Thymus (tissue), 11 donors: ENCODE measurements at regions not wholly inside any gene's neighbourhood (a gene's known extent, or its start where the extent isn't known, plus 50 kb on each side); places are given as distances from the start of the nearest gene placed in this dataset.

Experiments used
- DNase-seq, 9 donors: peaks; one replicate each; pipeline ENCODE4 v3.0.0-alpha.2; 2013; ENCODE audit warnings: low spot score in 9 of 9, low read depth in 6 of 9, missing footprints in 1 of 9
- H3K27ac ChIP-seq, 2 donors: one replicate each; pipeline ENCODE4 v1.5.1; 2013; ENCODE audit warnings: control low read depth in 1 of 2, low read depth in 1 of 2, low read length in 1 of 2, mild to moderate bottlenecking in 1 of 2, moderate library complexity in 1 of 2
- H3K27me3 ChIP-seq, 2 donors: one replicate each; pipeline ENCODE4 v1.5.1; 2013; ENCODE audit warnings: low read length in 1 of 2; ENCODE audit not compliant: control insufficient read depth in 2 of 2, insufficient read depth in 1 of 2
- H3K36me3 ChIP-seq, 2 donors: one replicate each; pipeline ENCODE4 v1.5.1; 2013; ENCODE audit warnings: low read length in 1 of 2, mild to moderate bottlenecking in 1 of 2, moderate library complexity in 1 of 2; ENCODE audit not compliant: control insufficient read depth in 2 of 2, insufficient read depth in 2 of 2
- H3K4me1 ChIP-seq, 2 donors: one replicate each; pipeline ENCODE4 v1.5.1; 2013; ENCODE audit warnings: low read length in 2 of 2; ENCODE audit not compliant: control insufficient read depth in 2 of 2, insufficient read depth in 2 of 2
- H3K4me3 ChIP-seq, 2 donors: one replicate each; pipeline ENCODE4 v1.5.1; 2013; ENCODE audit warnings: low read length in 2 of 2, control low read depth in 1 of 2, mild to moderate bottlenecking in 1 of 2
- H3K9me3 ChIP-seq, 2 donors: one replicate each; pipeline ENCODE4 v1.5.1; 2013; ENCODE audit warnings: low read length in 1 of 2, mild to moderate bottlenecking in 1 of 2; ENCODE audit not compliant: control insufficient read depth in 2 of 2, insufficient read depth in 1 of 2
- WGBS: extraction: QIAGEN DNeasy Blood & Tissue Kit; methylation state at CpG from one replicate; pipeline ENCODE4 v1.1.7; 2013; 5-methylcytosine and 5-hydroxymethylcytosine counted together
- donor health status: healthy.

- Histone ChIP-seq H3K4me1 (no peaks in the 10 kb centered on the region), H3K36me3 (no peaks in the 10 kb centered on the region), H3K27me3 (no peaks in the 10 kb centered on the region), H3K9me3 (no peaks in the 10 kb centered on the region), H3K27ac (no peak overlapping the region), H3K4me3 (no peak overlapping the region)
- 94% methylated on average over 1 of the region's 1 CpG for WGBS
- DNase-seq = no peak
Measured at GRCh38 chr14:53744857-53745256, 211.8 kb downstream of the BMP4 start.

GRCh38 chr14:53743371-53743770 is 213.3 kb downstream of the BMP4 start:
- no peaks in the 10 kb centered on the region for H3K27me3 ChIP-seq
- no peak for DNase-seq
- no peaks in the 10 kb centered on the region for H3K36me3 ChIP-seq
- H3K27ac ChIP-seq = no peak overlapping the region
- WGBS = 87% methylated on average over 5 of the region's 5 CpGs
- no peak overlapping the region for H3K4me3 ChIP-seq
- no peaks in the 10 kb centered on the region for H3K4me1 ChIP-seq
- no peaks in the 10 kb centered on the region for H3K9me3 ChIP-seq

GRCh38 chr14:53742233-53742620 is 214.4 kb downstream of the BMP4 start:
- Histone ChIP-seq H3K4me1 (no peaks in the 10 kb centered on the region), H3K36me3 (no peaks in the 10 kb centered on the region), H3K27ac (no peak overlapping the region), H3K9me3 (no peaks in the 10 kb centered on the region), H3K4me3 (no peak overlapping the region), H3K27me3 (no peaks in the 10 kb centered on the region)
- WGBS = 36% methylated on average over 3 of the region's 3 CpGs
- no peak for DNase-seq

- 66% methylated on average over 5 of the region's 5 CpGs for WGBS
- Histone ChIP-seq H3K4me1 (no peaks in the 10 kb centered on the region), H3K27me3 (no peaks in the 10 kb centered on the region), H3K36me3 (no peaks in the 10 kb centered on the region), H3K4me3 (no peak overlapping the region), H3K27ac (no peak overlapping the region), H3K9me3 (no peaks in the 10 kb centered on the region)
- no peak for DNase-seq
Measured at GRCh38 chr14:53741479-53742232, 215.0 kb downstream of the BMP4 start.

- Histone ChIP-seq H3K9me3 (no peaks in the 10 kb centered on the region), H3K27me3 (no peaks in the 10 kb centered on the region), H3K27ac (no peak overlapping the region), H3K4me1 (no peaks in the 10 kb centered on the region), H3K36me3 (no peaks in the 10 kb centered on the region), H3K4me3 (no peak overlapping the region)
- no peak for DNase-seq
Measured at GRCh38 chr14:53740570-53740969, 216.1 kb downstream of the BMP4 start.

- H3K27ac ChIP-seq = no peak overlapping the region
- H3K36me3 ChIP-seq = no peaks in the 10 kb centered on the region
- H3K9me3 ChIP-seq = no peaks in the 10 kb centered on the region
- H3K4me1 ChIP-seq = no peaks in the 10 kb centered on the region
- DNase-seq = no peak
- no peaks in the 10 kb centered on the region for H3K27me3 ChIP-seq
- no peak overlapping the region for H3K4me3 ChIP-seq
- 65% methylated on average over 2 of the region's 2 CpGs for WGBS
Measured at GRCh38 chr14:53735916-53736315, 220.7 kb downstream of the BMP4 start.

DNA sequence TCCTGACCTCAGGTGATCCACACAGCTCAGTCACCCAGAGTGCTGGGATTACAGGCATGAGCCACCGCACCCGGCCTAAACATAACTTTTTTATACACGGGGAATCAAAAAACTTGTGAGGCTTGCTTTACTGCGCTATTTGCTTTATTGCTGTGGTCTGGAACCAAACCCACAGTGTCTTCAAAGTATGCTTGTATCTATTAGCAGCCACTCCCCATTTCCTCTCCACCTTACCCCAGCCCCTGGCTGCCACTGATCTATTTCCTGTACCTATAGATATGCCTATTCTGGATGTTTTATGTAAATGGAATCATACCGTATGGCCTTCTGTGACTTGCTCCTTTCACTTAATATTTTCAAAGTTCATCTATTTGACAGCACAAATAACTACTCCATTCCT is 233.4 kb downstream of the BMP4 start:
- no peak for DNase-seq
- H3K36me3 ChIP-seq = no peaks in the 10 kb centered on the region
- H3K4me1 ChIP-seq = no peaks in the 10 kb centered on the region
- no peak overlapping the region for H3K4me3 ChIP-seq
- no peaks in the 10 kb centered on the region for H3K27me3 ChIP-seq
- WGBS = 92% methylated on average over 5 of the region's 5 CpGs
- no peak overlapping the region for H3K27ac ChIP-seq
- H3K9me3 ChIP-seq = no peaks in the 10 kb centered on the region

GRCh38 chr14:53719536-53719935 is 237.1 kb downstream of the BMP4 start:
- no peak overlapping the region for H3K4me3 ChIP-seq
- no peak for DNase-seq
- H3K27me3 ChIP-seq = no peaks in the 10 kb centered on the region
- no peak overlapping the region for H3K27ac ChIP-seq
- 87% methylated on average over 1 of the region's 1 CpG for whole genome bisulfite sequencing
- no peaks in the 10 kb centered on the region for H3K9me3 ChIP-seq
- no peaks in the 10 kb centered on the region for H3K4me1 ChIP-seq
- H3K36me3 ChIP-seq = no peaks in the 10 kb centered on the region

GRCh38 chr14:53716578-53716977 is 240.0 kb downstream of the BMP4 start:
- H3K27ac ChIP-seq = no peak overlapping the region
- H3K4me1 ChIP-seq = no peaks in the 10 kb centered on the region
- no peaks in the 10 kb centered on the region for H3K36me3 ChIP-seq
- no peaks in the 10 kb centered on the region for H3K27me3 ChIP-seq
- no peaks in the 10 kb centered on the region for H3K9me3 ChIP-seq
- no peak overlapping the region for H3K4me3 ChIP-seq
- 77% methylated on average over 6 of the region's 6 CpGs for WGBS
- DNase-seq = no peak
